Muscle of back (tissue), 3 donors: ENCODE measurements at regions not wholly inside any gene's neighbourhood (a gene's known extent, or its start where the extent isn't known, plus 50 kb on each side); places are given as distances from the start of the nearest gene placed in this dataset.
"Not testable (repeated sequence)": the region's sequence is repeated elsewhere in the genome, so short reads cannot be mapped to it uniquely, and the experiment has no call there.

ENCODE experiments used
- DNase-seq, 3 donors: peaks; one replicate each; pipeline versions ENCODE4 v3.0.0 to v3.0.0-alpha.2; 2013

GRCh38 chr6:154629127-154629526 lies 104.1 kb upstream of the SCAF8 start:
- no peak for DNase-seq

- DNase-seq, result peak; percentile 67 to 89 (median 84)
Measured at GRCh38 chr6:154632119-154632518, 101.1 kb upstream of the SCAF8 start.

GRCh38 chr6:154637392-154637791 lies 95.8 kb upstream of the SCAF8 start:
- DNase-seq, result no peak

GRCh38 chr6:154638369-154638768 lies 94.8 kb upstream of the SCAF8 start:
- no peak for DNase-seq

- not testable (repeated sequence) for DNase-seq
Measured at GRCh38 chr6:154639196-154639595, 94.0 kb upstream of the SCAF8 start.

GRCh38 chr6:154648188-154648887 lies 84.9 kb upstream of the SCAF8 start:
- DNase-seq, result no peak

- no peak for DNase-seq
Measured at GRCh38 chr6:154648888-154649205, 84.4 kb upstream of the SCAF8 start.

- no peak for DNase-seq
Measured at GRCh38 chr6:154649721-154650120, 83.5 kb upstream of the SCAF8 start.

- DNase-seq, result no peak
Measured at GRCh38 chr6:154650351-154650750, 82.9 kb upstream of the SCAF8 start.

GRCh38 chr6:154651656-154652055 lies 81.6 kb upstream of the SCAF8 start:
- no peak for DNase-seq

- DNase-seq, result peak; percentile 35 to 81 (median 42)
Measured at GRCh38 chr6:154653385-154653784, 79.8 kb upstream of the SCAF8 start.

GRCh38 chr6:154653853-154654252 lies 79.4 kb upstream of the SCAF8 start:
- peak; percentile 44 to 75 (median 52) for DNase-seq

- DNase-seq, result no peak
Measured at GRCh38 chr6:154656660-154657059, 76.6 kb upstream of the SCAF8 start.

GRCh38 chr6:154661768-154662167 lies 71.4 kb upstream of the SCAF8 start:
- DNase-seq, result no peak

- no peak for DNase-seq
Measured at GRCh38 chr6:154664287-154664686, 68.9 kb upstream of the SCAF8 start.

- no peak for DNase-seq
Measured at GRCh38 chr6:154668156-154668555, 65.1 kb upstream of the SCAF8 start.

GRCh38 chr6:154672086-154672485 lies 61.1 kb upstream of the SCAF8 start:
- no peak for DNase-seq

GRCh38 chr6:154673919-154674318 lies 59.3 kb upstream of the SCAF8 start:
- DNase-seq, result no peak

- peak; percentile 93 to 97 (median 95) for DNase-seq
Measured at GRCh38 chr6:154675602-154676088, 57.6 kb upstream of the SCAF8 start.

GRCh38 chr6:154682633-154683125 lies 50.5 kb upstream of the SCAF8 start:
- DNase-seq, result no peak
